Keratinocyte (primary cell): ENCODE measurements at regions not wholly inside any gene's neighbourhood (a gene's known extent, or its start where the extent isn't known, plus 50 kb on each side); places are given as distances from the start of the nearest gene placed in this dataset.

Experiments
- DNase-seq: peaks from one replicate; pipeline ENCODE4 v3.0.0-alpha.2; 2011; ENCODE audit warnings: low read depth, missing footprints, low spot score
- FAIRE-seq: peaks from 2 replicates; lab custom pipeline; 2011; peaks lifted over from hg19 to GRCh38; lab: Jason Lieb, UNC
- H2AFZ ChIP-seq: 2 replicates; pipeline ENCODE4 v1.6.0; 2012; ENCODE audit warnings: low read length, control low read depth, inconsistent platforms; ENCODE audit not compliant: control insufficient read depth
- H3K27ac ChIP-seq: 2 replicates; pipeline ENCODE4 v1.5.1; 2011; ENCODE audit warnings: low read length; ENCODE audit not compliant: control insufficient read depth, insufficient read depth
- H3K27me3 ChIP-seq: 3 replicates; pipeline ENCODE4 v1.6.0; 2011; ENCODE audit warnings: low read length; ENCODE audit not compliant: control insufficient read depth, insufficient read depth; ENCODE audit errors: extremely low read depth
- H3K36me3 ChIP-seq, 2 experiments: 2 replicates in 1 of 2; 3 replicates in 1 of 2; pipeline ENCODE4 v1.5.1; 2011; ENCODE audit warnings: low read length in 2 of 2, mild to moderate bottlenecking in 1 of 2; ENCODE audit not compliant: control insufficient read depth in 2 of 2, insufficient read depth in 2 of 2; ENCODE audit errors: extremely low read depth in 1 of 2
- H3K4me1 ChIP-seq: 3 replicates; pipeline ENCODE4 v1.5.1; 2011; ENCODE audit warnings: low read length; ENCODE audit not compliant: control insufficient read depth, insufficient read depth; ENCODE audit errors: extremely low read depth
- H3K4me2 ChIP-seq: 3 replicates; pipeline ENCODE4 v1.6.0; 2011; ENCODE audit warnings: low read depth, low read length; ENCODE audit not compliant: control insufficient read depth, insufficient read depth; ENCODE audit errors: extremely low read depth
- H3K4me3 ChIP-seq, 3 experiments: fragments of 200-600 bp in 1 of 3; sonication (generic) in 1 of 3; 2 replicates in 2 of 3; 3 replicates in 1 of 3; pipeline ENCODE4 v1.5.1; 2011 to 2016; ENCODE audit warnings: low read length in 3 of 3, mild to moderate bottlenecking in 3 of 3, control low read depth in 2 of 3, inconsistent platforms in 1 of 3, low read depth in 1 of 3, mixed read lengths in 1 of 3, mixed run types in 1 of 3, moderate library complexity in 1 of 3; ENCODE audit not compliant: control insufficient read depth in 2 of 3, insufficient read depth in 2 of 3; ENCODE audit errors: extremely low read depth in 1 of 3
- H3K79me2 ChIP-seq: 2 replicates; pipeline ENCODE4 v1.6.0; 2012; ENCODE audit warnings: low read length; ENCODE audit not compliant: control insufficient read depth, insufficient read depth
- H3K9ac ChIP-seq: 3 replicates; pipeline ENCODE4 v1.6.0; 2011; ENCODE audit warnings: low read length; ENCODE audit not compliant: control insufficient read depth, insufficient read depth; ENCODE audit errors: extremely low read depth
- H3K9me1 ChIP-seq: 3 replicates; pipeline ENCODE4 v1.6.0; 2011; ENCODE audit warnings: low read length; ENCODE audit not compliant: control insufficient read depth, insufficient read depth; ENCODE audit errors: extremely low read depth
- H3K9me3 ChIP-seq: 2 replicates; pipeline ENCODE4 v1.5.1; 2012; ENCODE audit warnings: low read depth, low read length; ENCODE audit not compliant: control insufficient read depth
- H4K20me1 ChIP-seq: 3 replicates; pipeline ENCODE4 v1.6.0; 2011; ENCODE audit warnings: low read length; ENCODE audit not compliant: control insufficient read depth, insufficient read depth; ENCODE audit errors: extremely low read depth
- EZH2 ChIP-seq: IDR thresholded peaks from one replicate; pipeline ENCODE4 v1.6.1; 2012; ENCODE audit warnings: inconsistent platforms, mild to moderate bottlenecking, low read length, moderate library complexity
- dilution Hi-C: fragments of 300-500 bp; cut with MboI; formaldehyde crosslinking; loops from one replicate; pipeline ENCODE4 v1.7.0; 2020; ENCODE audit warnings: low sequenced_read_pairs; ENCODE audit not compliant: extremely low pct_ligation_motif_present
- TF ChIP-seq, protein P1 (sequence below), 3 experiments: IDR thresholded peaks in 1 of 3; conservative IDR thresholded peaks in 1 of 3; optimal IDR thresholded peaks in 1 of 3; 2 replicates in 2 of 3; 3 replicates in 1 of 3; pipeline versions ENCODE3 to v1.5.1; 2011; ENCODE audit warnings: low read length in 3 of 3, mild to moderate bottlenecking in 3 of 3, moderate library complexity in 2 of 3, control low read depth in 1 of 3, inconsistent platforms in 1 of 3; ENCODE audit not compliant: insufficient read depth in 2 of 3; ENCODE audit errors: extremely low read depth in 1 of 3

DNA sequence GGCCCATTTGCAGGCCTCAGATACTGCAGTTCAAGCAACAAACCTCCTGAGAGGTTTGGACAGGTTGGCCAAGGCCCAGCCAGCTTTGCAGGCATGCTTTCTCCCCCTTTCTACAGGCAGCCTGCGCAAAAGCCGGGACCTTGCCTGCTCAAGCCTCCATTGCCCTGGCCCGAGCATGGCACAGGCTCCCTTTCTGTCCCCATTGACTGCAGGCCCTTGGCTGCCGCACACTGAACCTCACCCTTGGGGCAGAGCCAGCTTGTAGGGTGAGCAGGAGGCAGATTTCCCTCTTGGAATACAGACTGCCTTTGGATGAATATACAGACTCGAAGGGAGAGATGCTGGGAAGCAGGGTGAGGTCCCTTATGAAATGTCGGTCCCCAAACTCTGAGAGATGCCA is 461.7 kb upstream of the PROK2 start:
- Histone ChIP-seq H3K9me3 (no peaks in the 10 kb centered on the region), H4K20me1 (no peaks in the 10 kb centered on the region), H3K9me1 (no peaks in the 10 kb centered on the region), H3K79me2 (no peaks in the 10 kb centered on the region), H3K4me3 (no peak overlapping the region), H3K36me3 (no peaks in the 10 kb centered on the region), H3K4me2 (no peak overlapping the region), H2AFZ (no peak overlapping the region), H3K4me1 (no peaks in the 10 kb centered on the region), H3K9ac (no peak overlapping the region), H3K27ac (no peak overlapping the region), H3K27me3 (peaks cover 15% of the 10 kb centered on the region)
- TF ChIP-seq, protein P1, sequence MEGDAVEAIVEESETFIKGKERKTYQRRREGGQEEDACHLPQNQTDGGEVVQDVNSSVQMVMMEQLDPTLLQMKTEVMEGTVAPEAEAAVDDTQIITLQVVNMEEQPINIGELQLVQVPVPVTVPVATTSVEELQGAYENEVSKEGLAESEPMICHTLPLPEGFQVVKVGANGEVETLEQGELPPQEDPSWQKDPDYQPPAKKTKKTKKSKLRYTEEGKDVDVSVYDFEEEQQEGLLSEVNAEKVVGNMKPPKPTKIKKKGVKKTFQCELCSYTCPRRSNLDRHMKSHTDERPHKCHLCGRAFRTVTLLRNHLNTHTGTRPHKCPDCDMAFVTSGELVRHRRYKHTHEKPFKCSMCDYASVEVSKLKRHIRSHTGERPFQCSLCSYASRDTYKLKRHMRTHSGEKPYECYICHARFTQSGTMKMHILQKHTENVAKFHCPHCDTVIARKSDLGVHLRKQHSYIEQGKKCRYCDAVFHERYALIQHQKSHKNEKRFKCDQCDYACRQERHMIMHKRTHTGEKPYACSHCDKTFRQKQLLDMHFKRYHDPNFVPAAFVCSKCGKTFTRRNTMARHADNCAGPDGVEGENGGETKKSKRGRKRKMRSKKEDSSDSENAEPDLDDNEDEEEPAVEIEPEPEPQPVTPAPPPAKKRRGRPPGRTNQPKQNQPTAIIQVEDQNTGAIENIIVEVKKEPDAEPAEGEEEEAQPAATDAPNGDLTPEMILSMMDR (optimal IDR thresholded peaks at IDR 0.05 in 1 of 3, IDR thresholded peaks at IDR 0.05 in 1 of 3, conservative IDR thresholded peaks at IDR 0.05 in 1 of 3; ENCODE audit: extremely low read depth in 1 of 3, insufficient read depth in 2 of 3, low read length in 3 of 3): no peak
- TF ChIP-seq EZH2: no peak
- DNase-seq: no peak
- FAIRE-seq: no peak
- dilution Hi-C loops: no loop called here

DNA sequence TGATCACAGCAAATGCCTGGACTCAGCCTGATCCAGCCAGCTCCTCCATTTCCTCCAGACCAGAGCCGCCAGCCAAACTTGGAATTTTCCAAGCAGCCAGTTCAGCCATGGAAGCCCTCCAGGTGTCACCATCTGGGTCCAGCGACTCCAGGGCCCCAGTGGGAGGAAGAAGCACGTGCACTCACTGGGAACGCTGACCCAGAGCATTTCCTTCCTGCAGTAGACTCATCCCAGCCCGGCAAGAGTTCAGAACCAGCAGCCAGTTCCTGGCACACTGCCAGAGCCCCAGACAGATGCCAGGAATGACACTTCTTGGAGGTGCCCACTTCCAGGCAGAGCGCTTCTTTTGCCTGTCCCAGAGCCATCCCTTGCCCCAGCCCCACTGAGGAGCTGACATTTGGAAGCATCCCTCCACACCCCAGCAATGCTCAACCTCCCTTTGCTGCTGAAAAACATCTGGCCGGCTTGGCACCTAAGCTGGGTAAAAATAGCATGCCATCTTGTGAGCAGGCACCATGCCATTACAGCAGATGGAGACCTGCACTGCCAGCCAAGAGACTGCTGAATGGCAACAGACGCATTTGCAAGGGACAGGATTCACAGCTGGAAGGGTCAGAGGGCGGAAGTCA is 460.3 kb upstream of the PROK2 start:
- Histone ChIP-seq H3K4me2 (no peak overlapping the region), H3K4me1 (no peaks in the 10 kb centered on the region), H3K4me3 (no peak overlapping the region), H3K36me3 (no peaks in the 10 kb centered on the region), H3K27ac (no peak overlapping the region), H3K27me3 (peaks cover 13% of the 10 kb centered on the region), H3K9me1 (no peaks in the 10 kb centered on the region), H2AFZ (no peak overlapping the region), H3K79me2 (no peaks in the 10 kb centered on the region), H4K20me1 (no peaks in the 10 kb centered on the region), H3K9ac (no peak overlapping the region), H3K9me3 (no peaks in the 10 kb centered on the region)
- DNase-seq (no peak), FAIRE-seq (no peak)
- dilution Hi-C loops: no loop called here
- TF ChIP-seq EZH2: no peak
- TF ChIP-seq, protein P1 (optimal IDR thresholded peaks at IDR 0.05 in 1 of 3, IDR thresholded peaks at IDR 0.05 in 1 of 3, conservative IDR thresholded peaks at IDR 0.05 in 1 of 3; ENCODE audit: extremely low read depth in 1 of 3, insufficient read depth in 2 of 3, low read length in 3 of 3): no peak
